ENCODE measurements at regions not wholly inside any gene's neighbourhood (a gene's known extent, or its start where the extent isn't known, plus 50 kb on each side); places are given as distances from the start of the nearest gene placed in this dataset.

- TF ChIP-seq CTCF (IDR thresholded peaks at IDR 0.05) (no peak), POLR2A (IDR thresholded peaks at IDR 0.05) (no peak), EP300 (IDR thresholded peaks at IDR 0.05) (no peak), POLR2AphosphoS5 (IDR thresholded peaks at IDR 0.05) (no peak)
Observed at GRCh38 chr10:20971901-20972300, 74.8 kb upstream of the NEBL start.
